Keratinocyte (primary cell): ENCODE measurements at regions not wholly inside any gene's neighbourhood (a gene's known extent, or its start where the extent isn't known, plus 50 kb on each side); places are given as distances from the start of the nearest gene placed in this dataset.

Experiments used
- DNase-seq: peaks from one replicate; pipeline ENCODE4 v3.0.0-alpha.2; 2011; ENCODE audit warnings: low read depth, missing footprints, low spot score
- FAIRE-seq: peaks from 2 replicates; lab custom pipeline; 2011; peaks lifted over from hg19 to GRCh38; lab: Jason Lieb, UNC
- H2AFZ ChIP-seq: 2 replicates; pipeline ENCODE4 v1.6.0; 2012; ENCODE audit warnings: low read length, control low read depth, inconsistent platforms; ENCODE audit not compliant: control insufficient read depth
- H3K27ac ChIP-seq: 2 replicates; pipeline ENCODE4 v1.5.1; 2011; ENCODE audit warnings: low read length; ENCODE audit not compliant: control insufficient read depth, insufficient read depth
- H3K27me3 ChIP-seq: 3 replicates; pipeline ENCODE4 v1.6.0; 2011; ENCODE audit warnings: low read length; ENCODE audit not compliant: control insufficient read depth, insufficient read depth; ENCODE audit errors: extremely low read depth
- H3K36me3 ChIP-seq, 2 experiments: 2 replicates in 1 of 2; 3 replicates in 1 of 2; pipeline ENCODE4 v1.5.1; 2011; ENCODE audit warnings: low read length in 2 of 2, mild to moderate bottlenecking in 1 of 2; ENCODE audit not compliant: control insufficient read depth in 2 of 2, insufficient read depth in 2 of 2; ENCODE audit errors: extremely low read depth in 1 of 2
- H3K4me1 ChIP-seq: 3 replicates; pipeline ENCODE4 v1.5.1; 2011; ENCODE audit warnings: low read length; ENCODE audit not compliant: control insufficient read depth, insufficient read depth; ENCODE audit errors: extremely low read depth
- H3K4me2 ChIP-seq: 3 replicates; pipeline ENCODE4 v1.6.0; 2011; ENCODE audit warnings: low read depth, low read length; ENCODE audit not compliant: control insufficient read depth, insufficient read depth; ENCODE audit errors: extremely low read depth
- H3K4me3 ChIP-seq, 3 experiments: fragments of 200-600 bp in 1 of 3; sonication (generic) in 1 of 3; 2 replicates in 2 of 3; 3 replicates in 1 of 3; pipeline ENCODE4 v1.5.1; 2011 to 2016; ENCODE audit warnings: low read length in 3 of 3, mild to moderate bottlenecking in 3 of 3, control low read depth in 2 of 3, inconsistent platforms in 1 of 3, low read depth in 1 of 3, mixed read lengths in 1 of 3, mixed run types in 1 of 3, moderate library complexity in 1 of 3; ENCODE audit not compliant: control insufficient read depth in 2 of 3, insufficient read depth in 2 of 3; ENCODE audit errors: extremely low read depth in 1 of 3
- H3K79me2 ChIP-seq: 2 replicates; pipeline ENCODE4 v1.6.0; 2012; ENCODE audit warnings: low read length; ENCODE audit not compliant: control insufficient read depth, insufficient read depth
- H3K9ac ChIP-seq: 3 replicates; pipeline ENCODE4 v1.6.0; 2011; ENCODE audit warnings: low read length; ENCODE audit not compliant: control insufficient read depth, insufficient read depth; ENCODE audit errors: extremely low read depth
- H3K9me1 ChIP-seq: 3 replicates; pipeline ENCODE4 v1.6.0; 2011; ENCODE audit warnings: low read length; ENCODE audit not compliant: control insufficient read depth, insufficient read depth; ENCODE audit errors: extremely low read depth
- H3K9me3 ChIP-seq: 2 replicates; pipeline ENCODE4 v1.5.1; 2012; ENCODE audit warnings: low read depth, low read length; ENCODE audit not compliant: control insufficient read depth
- H4K20me1 ChIP-seq: 3 replicates; pipeline ENCODE4 v1.6.0; 2011; ENCODE audit warnings: low read length; ENCODE audit not compliant: control insufficient read depth, insufficient read depth; ENCODE audit errors: extremely low read depth
- EZH2 ChIP-seq: IDR thresholded peaks from one replicate; pipeline ENCODE4 v1.6.1; 2012; ENCODE audit warnings: inconsistent platforms, mild to moderate bottlenecking, low read length, moderate library complexity
- dilution Hi-C: fragments of 300-500 bp; cut with MboI; formaldehyde crosslinking; loops from one replicate; pipeline ENCODE4 v1.7.0; 2020; ENCODE audit warnings: low sequenced_read_pairs; ENCODE audit not compliant: extremely low pct_ligation_motif_present
- TF ChIP-seq, protein P1 (sequence below), 3 experiments: IDR thresholded peaks in 1 of 3; conservative IDR thresholded peaks in 1 of 3; optimal IDR thresholded peaks in 1 of 3; 2 replicates in 2 of 3; 3 replicates in 1 of 3; pipeline versions ENCODE3 to v1.5.1; 2011; ENCODE audit warnings: low read length in 3 of 3, mild to moderate bottlenecking in 3 of 3, moderate library complexity in 2 of 3, control low read depth in 1 of 3, inconsistent platforms in 1 of 3; ENCODE audit not compliant: insufficient read depth in 2 of 3; ENCODE audit errors: extremely low read depth in 1 of 3

DNA sequence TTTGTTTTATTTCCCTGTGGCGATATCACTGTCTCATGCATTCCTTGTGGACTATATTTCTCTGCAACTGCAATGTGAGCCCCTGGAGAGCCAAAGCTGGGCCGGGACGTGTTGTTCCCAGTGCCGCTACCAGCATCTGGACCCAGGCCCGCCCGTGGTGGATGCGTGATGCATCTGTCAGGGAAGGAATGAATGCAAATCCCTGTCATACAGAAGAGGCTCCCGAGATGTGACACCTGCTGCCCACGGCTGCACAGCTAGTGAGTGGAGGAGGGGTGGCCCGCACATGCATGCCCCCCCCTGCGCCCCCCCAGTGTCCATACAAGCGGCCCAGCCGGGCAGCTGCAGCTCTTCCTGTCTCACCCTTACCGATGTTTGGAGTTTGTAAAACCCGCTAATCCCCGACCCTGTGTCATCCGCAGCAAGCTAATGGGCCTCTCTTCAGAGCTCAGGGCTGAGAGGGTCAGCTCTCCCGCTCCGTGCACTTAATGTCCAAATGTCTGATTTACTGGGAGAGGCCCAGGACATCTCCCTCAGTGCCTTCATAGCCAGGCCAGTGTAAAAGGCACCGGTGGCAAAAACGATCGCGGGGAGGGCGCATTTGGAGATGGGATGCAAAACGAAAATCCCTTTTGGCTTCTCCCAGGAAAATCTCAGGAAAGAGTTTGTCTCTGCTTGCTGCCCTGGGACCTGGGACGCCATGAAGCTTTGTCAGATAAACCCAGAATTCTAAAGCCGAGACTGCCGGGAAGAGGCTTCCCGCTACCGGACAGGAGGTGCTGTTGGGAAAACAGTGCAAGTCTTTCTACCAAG, 91.8 kb downstream of the FOXL1 start:
- Histone ChIP-seq H3K4me2 (no peak overlapping the region), H3K9me3 (no peaks in the 10 kb centered on the region), H3K36me3 (no peaks in the 10 kb centered on the region), H4K20me1 (no peaks in the 10 kb centered on the region), H2AFZ (no peak overlapping the region), H3K27ac (no peak overlapping the region), H3K9me1 (no peaks in the 10 kb centered on the region), H3K9ac (no peak overlapping the region), H3K4me3 (no peak overlapping the region), H3K27me3 (no peaks in the 10 kb centered on the region), H3K79me2 (no peaks in the 10 kb centered on the region), H3K4me1 (peaks cover 9% of the 10 kb centered on the region)
- no peak for TF ChIP-seq EZH2
- TF ChIP-seq, protein P1, sequence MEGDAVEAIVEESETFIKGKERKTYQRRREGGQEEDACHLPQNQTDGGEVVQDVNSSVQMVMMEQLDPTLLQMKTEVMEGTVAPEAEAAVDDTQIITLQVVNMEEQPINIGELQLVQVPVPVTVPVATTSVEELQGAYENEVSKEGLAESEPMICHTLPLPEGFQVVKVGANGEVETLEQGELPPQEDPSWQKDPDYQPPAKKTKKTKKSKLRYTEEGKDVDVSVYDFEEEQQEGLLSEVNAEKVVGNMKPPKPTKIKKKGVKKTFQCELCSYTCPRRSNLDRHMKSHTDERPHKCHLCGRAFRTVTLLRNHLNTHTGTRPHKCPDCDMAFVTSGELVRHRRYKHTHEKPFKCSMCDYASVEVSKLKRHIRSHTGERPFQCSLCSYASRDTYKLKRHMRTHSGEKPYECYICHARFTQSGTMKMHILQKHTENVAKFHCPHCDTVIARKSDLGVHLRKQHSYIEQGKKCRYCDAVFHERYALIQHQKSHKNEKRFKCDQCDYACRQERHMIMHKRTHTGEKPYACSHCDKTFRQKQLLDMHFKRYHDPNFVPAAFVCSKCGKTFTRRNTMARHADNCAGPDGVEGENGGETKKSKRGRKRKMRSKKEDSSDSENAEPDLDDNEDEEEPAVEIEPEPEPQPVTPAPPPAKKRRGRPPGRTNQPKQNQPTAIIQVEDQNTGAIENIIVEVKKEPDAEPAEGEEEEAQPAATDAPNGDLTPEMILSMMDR (optimal IDR thresholded peaks at IDR 0.05 in 1 of 3, IDR thresholded peaks at IDR 0.05 in 1 of 3, conservative IDR thresholded peaks at IDR 0.05 in 1 of 3; ENCODE audit: extremely low read depth in 1 of 3, insufficient read depth in 2 of 3, low read length in 3 of 3) = no peak
- dilution Hi-C loops = no loop called here
- DNase-seq = no peak
- no peak for FAIRE-seq

DNA sequence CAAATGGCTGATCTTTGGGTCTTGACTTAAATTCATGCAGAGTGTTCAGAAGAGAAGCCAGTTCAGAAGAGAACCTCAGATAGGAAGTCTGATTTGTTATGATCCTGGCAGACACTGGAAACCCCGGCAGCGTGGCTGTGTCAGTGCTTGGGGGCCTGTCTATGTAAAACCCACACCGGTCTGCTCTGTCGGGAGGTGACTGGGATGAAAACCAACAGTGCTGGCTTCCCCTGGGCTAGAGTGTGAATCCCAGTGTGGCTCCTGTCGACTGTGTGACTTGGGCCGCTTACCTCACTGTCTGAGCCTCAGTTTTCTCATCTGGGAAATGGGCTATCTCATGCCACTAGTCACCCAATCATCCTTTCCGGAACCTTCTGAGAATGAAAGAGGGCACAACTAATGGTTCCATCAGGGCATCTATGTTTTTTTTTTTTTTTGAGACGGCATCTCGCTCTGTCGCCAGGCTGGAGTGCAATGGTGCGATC, 92.4 kb downstream of the FOXL1 start:
- H3K36me3 ChIP-seq = no peaks in the 10 kb centered on the region
- no peaks in the 10 kb centered on the region for H3K27me3 ChIP-seq
- no peaks in the 10 kb centered on the region for H3K9me1 ChIP-seq
- FAIRE-seq = no peak
- H2AFZ ChIP-seq = no peak overlapping the region
- no peak overlapping the region for H3K4me2 ChIP-seq
- no peaks in the 10 kb centered on the region for H4K20me1 ChIP-seq
- H3K9me3 ChIP-seq = no peaks in the 10 kb centered on the region
- no peak overlapping the region for H3K4me3 ChIP-seq
- H3K79me2 ChIP-seq = no peaks in the 10 kb centered on the region
- DNase-seq = no peak
- H3K9ac ChIP-seq = no peak overlapping the region
- dilution Hi-C loops = no loop called here
- no peak for TF ChIP-seq EZH2
- TF ChIP-seq, protein P1 (optimal IDR thresholded peaks at IDR 0.05 in 1 of 3, IDR thresholded peaks at IDR 0.05 in 1 of 3, conservative IDR thresholded peaks at IDR 0.05 in 1 of 3; ENCODE audit: extremely low read depth in 1 of 3, insufficient read depth in 2 of 3, low read length in 3 of 3) = no peak
- H3K27ac ChIP-seq = no peak overlapping the region
- H3K4me1 ChIP-seq = peaks cover 10% of the 10 kb centered on the region
